CD4-positive, alpha-beta memory T cell (primary cell): ENCODE measurements at regions not wholly inside any gene's neighbourhood (a gene's known extent, or its start where the extent isn't known, plus 50 kb on each side); places are given as distances from the start of the nearest gene placed in this dataset.

ENCODE experiments used
- CTCF ChIA-PET: fragments of 350-600 bp; sonication (Branson Sonifier 250); formaldehyde crosslinking; loops from one replicate; lab custom pipeline; 2021; ENCODE audit warnings: inconsistent platforms; ENCODE audit not compliant: partially characterized antibody; lab: Charles Lee
- POLR2A ChIA-PET: fragments of 350-600 bp; sonication (Branson Sonifier 250); formaldehyde crosslinking; loops from one replicate; lab custom pipeline; 2021; ENCODE audit not compliant: partially characterized antibody; lab: Charles Lee
- DNase-seq, 5 donors: peaks; one replicate each; pipeline versions ENCODE4 v3.0.0 to v3.0.0-alpha.2; 2020 to 2022; ENCODE audit warnings: mixed read lengths in 1 of 5
- H3K27ac ChIP-seq: one replicate; pipeline ENCODE4 v1.7.0; 2013; ENCODE audit warnings: low read depth, low read length
- H3K27me3 ChIP-seq: 2 replicates; pipeline ENCODE4 v1.7.0; 2013; ENCODE audit warnings: mild to moderate bottlenecking, low read length, moderate library complexity; ENCODE audit not compliant: insufficient read depth
- H3K36me3 ChIP-seq: 2 replicates; pipeline ENCODE4 v1.7.0; 2013; ENCODE audit warnings: mild to moderate bottlenecking, low read length, moderate library complexity; ENCODE audit not compliant: insufficient read depth
- H3K4me1 ChIP-seq: 2 replicates; pipeline ENCODE4 v1.7.0; 2013; ENCODE audit warnings: mild to moderate bottlenecking, low read length, moderate library complexity; ENCODE audit not compliant: insufficient read depth
- H3K4me3 ChIP-seq, 2 donors: one replicate each; pipeline ENCODE4 v1.7.0; 2013; ENCODE audit warnings: low read length in 2 of 2, mild to moderate bottlenecking in 1 of 2
- H3K9me3 ChIP-seq, 2 donors: one replicate each; pipeline ENCODE4 v1.7.0; 2013; ENCODE audit warnings: low read length in 2 of 2, control low read depth in 1 of 2; ENCODE audit not compliant: control insufficient read depth in 1 of 2
- H3K27ac Mint-ChIP-seq, 7 donors: one replicate each; pipeline ENCODE4 v1.8.0; 2020 to 2021; ENCODE audit warnings: mixed read lengths in 7 of 7, mild to moderate bottlenecking in 6 of 7, inconsistent platforms in 3 of 7, moderate library complexity in 3 of 7
- H3K27me3 Mint-ChIP-seq, 2 donors: one replicate each; pipeline ENCODE4 v1.8.0; 2020 to 2021; ENCODE audit warnings: mixed read lengths in 2 of 2
- H3K36me3 Mint-ChIP-seq, 2 donors: one replicate each; pipeline ENCODE4 v1.8.0; 2020 to 2021; ENCODE audit warnings: mixed read lengths in 2 of 2, inconsistent platforms in 1 of 2, mild to moderate bottlenecking in 1 of 2
- H3K4me1 Mint-ChIP-seq, 4 donors: one replicate each; pipeline ENCODE4 v1.8.0; 2020 to 2021; ENCODE audit warnings: mixed read lengths in 4 of 4, mild to moderate bottlenecking in 1 of 4
- H3K4me3 Mint-ChIP-seq, 8 donors: one replicate each; pipeline ENCODE4 v1.8.0; 2020 to 2021; ENCODE audit warnings: mixed read lengths in 8 of 8, mild to moderate bottlenecking in 7 of 8, moderate library complexity in 6 of 8, inconsistent platforms in 3 of 8
- H3K9me3 Mint-ChIP-seq, 8 donors: one replicate each; pipeline ENCODE4 v1.8.0; 2020 to 2021; ENCODE audit warnings: mixed read lengths in 8 of 8, mild to moderate bottlenecking in 5 of 8, inconsistent platforms in 3 of 8, moderate library complexity in 1 of 8
- intact Hi-C: fragments of 100-400 bp; cut with micrococcal nuclease; formaldehyde crosslinking; loops from one replicate; pipeline ENCODE4 v1.15.1; 2023

DNA sequence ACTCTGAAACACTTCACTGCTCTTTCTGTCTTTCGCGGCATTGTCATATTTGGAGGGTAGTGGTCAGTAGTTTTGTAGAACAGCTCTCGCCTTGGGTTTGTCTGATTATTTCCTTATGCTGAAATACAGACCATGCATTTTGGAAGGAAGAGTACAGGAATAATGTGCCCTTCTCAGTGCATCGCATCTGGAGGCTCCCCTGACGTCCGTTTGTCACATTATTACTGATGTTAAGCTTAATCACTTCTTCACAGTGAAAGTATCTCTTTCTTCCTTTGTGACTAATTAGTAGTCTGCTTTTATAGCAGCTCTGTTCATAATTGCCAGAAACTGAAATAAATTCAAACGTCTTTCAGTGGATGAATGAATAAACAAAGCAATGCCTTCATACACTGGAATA lies 85.7 kb upstream of the CXADR start:
- Histone ChIP-seq H3K36me3 (no peaks in the 10 kb centered on the region), H3K27me3 (no peaks in the 10 kb centered on the region), H3K4me1 (no peaks in the 10 kb centered on the region), H3K27ac (no peak overlapping the region), H3K9me3 (no peaks in the 10 kb centered on the region), H3K4me3 (no peak overlapping the region)
- no peaks in the 10 kb centered on the region for H3K9me3 Mint-ChIP-seq
- ChIA-PET POLR2A (no interaction called here), CTCF (no interaction called here)
- H3K36me3 Mint-ChIP-seq: no peaks in the 10 kb centered on the region
- no peaks in the 10 kb centered on the region for H3K4me1 Mint-ChIP-seq
- peaks cover 2 to 5% of the 10 kb centered on the region in 2 donors for H3K27me3 Mint-ChIP-seq
- DNase-seq: no peak
- intact Hi-C loops: no loop called here
- H3K4me3 Mint-ChIP-seq: no peak overlapping the region
- H3K27ac Mint-ChIP-seq: no peak overlapping the region

DNA sequence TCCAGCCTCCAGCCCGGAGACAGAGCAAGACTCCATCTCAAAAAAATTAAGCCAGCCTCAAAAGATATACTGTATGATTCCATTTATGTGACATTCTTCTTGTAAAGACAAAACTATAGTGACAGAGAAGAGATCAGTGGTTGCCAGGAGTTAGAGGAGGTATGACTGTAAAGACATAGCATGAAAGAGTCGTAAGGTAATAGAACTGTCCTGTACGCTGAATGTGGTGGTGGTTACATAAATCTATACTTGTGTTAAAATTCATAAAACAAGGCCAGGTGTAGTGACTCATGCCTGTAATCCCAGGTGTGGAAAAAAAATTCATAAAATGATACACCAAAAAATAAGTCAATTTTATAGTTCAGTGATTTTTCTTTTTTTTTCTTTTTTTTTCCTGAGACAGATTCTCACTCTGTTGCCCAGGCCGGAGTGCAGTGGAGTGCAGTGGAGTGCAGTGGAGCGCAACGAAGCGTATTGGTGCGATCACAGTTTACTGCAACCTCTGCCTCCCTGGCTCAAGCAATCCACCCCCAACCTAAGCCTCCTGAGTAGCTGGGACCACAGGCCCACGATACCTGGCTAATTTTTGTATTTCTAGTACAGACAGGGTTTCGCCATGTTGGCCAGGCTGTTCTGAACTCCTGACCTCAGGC lies 84.9 kb upstream of the CXADR start:
- Histone ChIP-seq H3K27me3 (no peaks in the 10 kb centered on the region), H3K4me3 (no peak overlapping the region), H3K4me1 (no peaks in the 10 kb centered on the region), H3K9me3 (no peaks in the 10 kb centered on the region), H3K36me3 (no peaks in the 10 kb centered on the region), H3K27ac (no peak overlapping the region)
- no peak overlapping the region for H3K27ac Mint-ChIP-seq
- intact Hi-C loops: no loop called here
- no peak for DNase-seq
- no peaks in the 10 kb centered on the region for H3K4me1 Mint-ChIP-seq
- no peaks in the 10 kb centered on the region for H3K9me3 Mint-ChIP-seq
- ChIA-PET POLR2A (no interaction called here), CTCF (no interaction called here)
- H3K36me3 Mint-ChIP-seq: no peaks in the 10 kb centered on the region
- H3K27me3 Mint-ChIP-seq: peaks cover 2 to 5% of the 10 kb centered on the region in 2 donors
- H3K4me3 Mint-ChIP-seq: no peak overlapping the region

DNA sequence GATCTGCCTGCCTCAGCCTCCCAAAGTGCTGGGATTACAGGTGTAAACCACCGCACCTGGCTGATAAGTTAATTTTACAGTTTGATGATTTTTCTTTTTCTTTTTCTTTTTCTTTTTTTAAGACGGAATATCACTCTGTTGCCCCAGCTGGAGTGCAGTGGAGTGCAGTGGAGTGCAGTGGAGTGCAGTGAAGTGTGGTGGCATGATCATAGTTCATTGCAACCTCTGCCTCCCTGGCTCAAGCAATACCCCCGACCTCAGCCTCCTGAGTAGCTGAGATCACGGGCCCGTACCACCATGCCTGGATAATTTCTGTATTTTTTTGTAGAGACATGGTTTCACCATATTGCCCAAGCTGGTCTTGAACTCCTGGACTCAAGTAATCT lies 84.4 kb upstream of the CXADR start:
- ChIA-PET CTCF (no interaction called here), POLR2A (no interaction called here)
- Mint-ChIP-seq H3K27me3 (peaks cover 2 to 5% of the 10 kb centered on the region in 2 donors), H3K4me3 (no peak overlapping the region), H3K36me3 (no peaks in the 10 kb centered on the region), H3K9me3 (no peaks in the 10 kb centered on the region), H3K4me1 (no peaks in the 10 kb centered on the region), H3K27ac (no peak overlapping the region)
- no peak overlapping the region for H3K4me3 ChIP-seq
- H3K27me3 ChIP-seq: no peaks in the 10 kb centered on the region
- H3K36me3 ChIP-seq: no peaks in the 10 kb centered on the region
- no peaks in the 10 kb centered on the region for H3K4me1 ChIP-seq
- DNase-seq: no peak
- H3K9me3 ChIP-seq: no peaks in the 10 kb centered on the region
- intact Hi-C loops: no loop called here
- no peak overlapping the region for H3K27ac ChIP-seq

DNA sequence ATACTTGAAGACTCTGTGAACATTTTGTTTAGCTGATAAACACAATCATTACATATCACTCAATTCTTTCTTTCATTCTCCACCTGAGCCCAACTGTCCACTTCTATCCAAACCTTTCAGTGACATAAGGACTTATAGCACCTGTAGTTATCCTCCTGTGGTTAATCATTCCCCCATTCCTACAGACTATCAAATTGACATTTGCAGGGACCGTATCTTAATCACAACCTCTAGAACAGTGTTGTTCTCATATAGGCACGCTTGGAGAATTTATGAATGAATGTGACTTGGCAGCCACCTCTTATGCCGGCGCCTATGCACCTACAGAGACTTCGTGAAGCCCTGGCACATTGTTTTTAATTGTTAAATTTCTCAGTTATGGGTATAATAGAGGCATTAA lies 83.9 kb upstream of the CXADR start:
- Mint-ChIP-seq H3K36me3 (no peaks in the 10 kb centered on the region), H3K4me1 (no peaks in the 10 kb centered on the region), H3K27ac (no peak overlapping the region), H3K4me3 (no peak overlapping the region), H3K27me3 (peaks cover 2 to 5% of the 10 kb centered on the region in 2 donors), H3K9me3 (no peaks in the 10 kb centered on the region)
- Histone ChIP-seq H3K27ac (no peak overlapping the region), H3K4me3 (no peak overlapping the region), H3K36me3 (no peaks in the 10 kb centered on the region), H3K4me1 (no peaks in the 10 kb centered on the region), H3K27me3 (no peaks in the 10 kb centered on the region), H3K9me3 (no peaks in the 10 kb centered on the region)
- intact Hi-C loops: no loop called here
- no peak for DNase-seq
- POLR2A ChIA-PET: no interaction called here
- CTCF ChIA-PET: no interaction called here

DNA sequence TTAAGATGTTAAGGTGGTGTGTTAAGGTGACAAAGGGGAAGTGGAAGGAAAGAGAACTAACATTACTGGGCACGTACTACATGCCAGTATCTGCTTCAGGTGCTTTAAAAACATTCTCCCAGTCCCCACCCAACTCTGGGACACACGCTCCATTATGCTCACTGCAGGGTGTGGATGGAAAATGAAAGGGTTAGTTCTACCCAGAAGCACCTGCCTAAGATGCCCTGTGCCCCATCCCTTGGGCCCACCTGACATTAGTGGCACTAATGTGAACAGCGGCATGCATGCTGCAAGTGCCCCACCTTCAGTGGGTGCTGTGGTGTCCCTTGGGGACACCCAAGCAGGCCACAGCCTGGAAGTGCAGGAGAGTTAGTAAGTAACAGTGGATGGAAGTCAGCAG lies 82.9 kb upstream of the CXADR start:
- Histone ChIP-seq H3K27ac (no peak overlapping the region), H3K4me3 (no peak overlapping the region), H3K27me3 (no peaks in the 10 kb centered on the region), H3K4me1 (no peaks in the 10 kb centered on the region), H3K36me3 (no peaks in the 10 kb centered on the region), H3K9me3 (no peaks in the 10 kb centered on the region)
- ChIA-PET POLR2A (no interaction called here), CTCF (no interaction called here)
- H3K27ac Mint-ChIP-seq: no peak overlapping the region
- no peaks in the 10 kb centered on the region for H3K36me3 Mint-ChIP-seq
- intact Hi-C loops: no loop called here
- no peak overlapping the region for H3K4me3 Mint-ChIP-seq
- DNase-seq: no peak
- no peaks in the 10 kb centered on the region for H3K9me3 Mint-ChIP-seq
- no peaks in the 10 kb centered on the region for H3K4me1 Mint-ChIP-seq
- H3K27me3 Mint-ChIP-seq: peaks cover 2% of the 10 kb centered on the region in 2 donors

- ChIA-PET POLR2A (no interaction called here), CTCF (no interaction called here)
- Histone ChIP-seq H3K27me3 (no peaks in the 10 kb centered on the region), H3K4me3 (no peak overlapping the region), H3K9me3 (no peaks in the 10 kb centered on the region), H3K36me3 (no peaks in the 10 kb centered on the region), H3K27ac (no peak overlapping the region), H3K4me1 (no peaks in the 10 kb centered on the region)
- no peak for DNase-seq
- Mint-ChIP-seq H3K9me3 (peaks cover 0 to 3% (median 0%) of the 10 kb centered on the region in 8 donors), H3K36me3 (no peaks in the 10 kb centered on the region), H3K4me1 (peaks cover 0 to 1% (median 0%) of the 10 kb centered on the region in 4 donors), H3K27me3 (peaks cover 2 to 4% of the 10 kb centered on the region in 2 donors), H3K4me3 (no peak overlapping the region), H3K27ac (no peak overlapping the region)
- intact Hi-C loops: no loop called here
These were observed 80.1 kb upstream of the CXADR start for GRCh38 chr21:17432732-17433057.

DNA sequence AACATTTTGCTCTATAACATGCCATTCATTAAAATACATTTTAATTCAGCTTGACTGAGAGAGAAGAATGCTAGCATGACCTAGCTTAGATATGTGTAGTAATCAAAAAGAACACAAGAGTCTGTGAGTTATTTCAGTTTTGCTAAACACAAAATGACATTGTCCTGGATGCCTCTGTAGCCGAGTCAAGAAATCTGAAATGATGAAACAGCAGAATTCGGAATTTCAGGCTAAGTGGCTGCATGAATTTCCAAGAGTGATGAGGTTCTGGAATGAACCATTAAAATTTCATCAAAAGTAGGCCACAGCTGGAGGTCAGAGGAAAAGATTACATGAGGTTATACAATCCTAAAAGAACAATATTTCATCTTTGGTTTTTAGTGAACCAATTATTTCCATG lies 79.1 kb upstream of the CXADR start:
- no peak for DNase-seq
- H3K36me3 Mint-ChIP-seq: no peaks in the 10 kb centered on the region
- Histone ChIP-seq H3K9me3 (no peaks in the 10 kb centered on the region), H3K27ac (no peak overlapping the region), H3K27me3 (no peaks in the 10 kb centered on the region), H3K36me3 (no peaks in the 10 kb centered on the region), H3K4me1 (no peaks in the 10 kb centered on the region), H3K4me3 (no peak overlapping the region)
- ChIA-PET POLR2A (no interaction called here), CTCF (interaction anchor here (0.6 kb wide), 1 partner anchor 44 kb away, joined by 3 read pairs; no protein-coding TSS in a partner anchor)
- peaks cover 0 to 1% (median 0%) of the 10 kb centered on the region in 4 donors for H3K4me1 Mint-ChIP-seq
- no peak overlapping the region for H3K4me3 Mint-ChIP-seq
- intact Hi-C loops: no loop called here
- no peak overlapping the region for H3K27ac Mint-ChIP-seq
- peaks cover 0 to 3% (median 0%) of the 10 kb centered on the region in 8 donors for H3K9me3 Mint-ChIP-seq
- peaks cover 2 to 9% of the 10 kb centered on the region in 2 donors for H3K27me3 Mint-ChIP-seq
